ENCODE measurements at regions not wholly inside any gene's neighbourhood (a gene's known extent, or its start where the extent isn't known, plus 50 kb on each side); places are given as distances from the start of the nearest gene placed in this dataset.

DNA sequence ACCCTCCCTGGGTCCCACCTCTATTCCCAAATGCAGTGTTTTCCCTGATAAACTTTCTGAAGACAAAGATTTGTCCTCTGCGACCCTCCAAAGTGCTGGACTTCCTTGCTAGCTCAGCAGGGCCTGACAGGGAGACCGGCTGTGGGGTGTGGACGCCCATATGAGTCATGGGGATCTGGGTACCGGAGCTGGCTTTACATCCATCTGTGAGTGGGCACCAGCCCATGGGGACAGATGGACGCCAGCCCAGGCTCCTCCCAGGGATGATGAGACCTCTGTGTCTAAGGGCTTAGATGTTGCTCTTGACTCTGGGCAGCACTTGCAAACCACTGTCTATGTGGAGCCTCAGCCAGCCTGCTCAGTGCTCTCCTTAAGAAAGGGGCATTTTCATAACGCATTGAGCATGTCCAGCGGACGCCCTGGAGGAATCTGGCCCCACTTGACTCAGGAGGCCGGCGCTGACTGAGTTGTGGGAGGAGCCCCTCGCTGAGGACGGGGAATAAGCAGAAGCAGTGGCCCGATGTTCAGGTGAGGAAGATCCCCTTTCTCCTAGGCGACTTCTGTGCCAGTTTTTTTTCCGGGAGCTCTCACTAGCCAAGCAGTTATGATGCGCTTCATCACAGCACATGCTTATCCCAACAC, 229.4 kb upstream of the MYT1L start:
- H3K27me3 ChIP-seq: no peaks in the 10 kb centered on the region
- TF ChIP-seq, protein P1, sequence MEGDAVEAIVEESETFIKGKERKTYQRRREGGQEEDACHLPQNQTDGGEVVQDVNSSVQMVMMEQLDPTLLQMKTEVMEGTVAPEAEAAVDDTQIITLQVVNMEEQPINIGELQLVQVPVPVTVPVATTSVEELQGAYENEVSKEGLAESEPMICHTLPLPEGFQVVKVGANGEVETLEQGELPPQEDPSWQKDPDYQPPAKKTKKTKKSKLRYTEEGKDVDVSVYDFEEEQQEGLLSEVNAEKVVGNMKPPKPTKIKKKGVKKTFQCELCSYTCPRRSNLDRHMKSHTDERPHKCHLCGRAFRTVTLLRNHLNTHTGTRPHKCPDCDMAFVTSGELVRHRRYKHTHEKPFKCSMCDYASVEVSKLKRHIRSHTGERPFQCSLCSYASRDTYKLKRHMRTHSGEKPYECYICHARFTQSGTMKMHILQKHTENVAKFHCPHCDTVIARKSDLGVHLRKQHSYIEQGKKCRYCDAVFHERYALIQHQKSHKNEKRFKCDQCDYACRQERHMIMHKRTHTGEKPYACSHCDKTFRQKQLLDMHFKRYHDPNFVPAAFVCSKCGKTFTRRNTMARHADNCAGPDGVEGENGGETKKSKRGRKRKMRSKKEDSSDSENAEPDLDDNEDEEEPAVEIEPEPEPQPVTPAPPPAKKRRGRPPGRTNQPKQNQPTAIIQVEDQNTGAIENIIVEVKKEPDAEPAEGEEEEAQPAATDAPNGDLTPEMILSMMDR (IDR thresholded peaks at IDR 0.05): no peak
- no peak overlapping the region for H3K27ac ChIP-seq
- H3K4me3 ChIP-seq: no peak overlapping the region
- H3K4me1 ChIP-seq: no peaks in the 10 kb centered on the region
- no peak overlapping the region for H3K9ac ChIP-seq (ENCODE audit: low read depth in 2 of 2, low read length in 2 of 2)
- DNase-seq: no peak
- intact Hi-C loops (cut with DNase I): no loop called here
- no peaks in the 10 kb centered on the region for H3K9me3 ChIP-seq
- no peaks in the 10 kb centered on the region for H3K36me3 ChIP-seq

GRCh38 chr2:2558476-2558875, 227.4 kb upstream of the MYT1L start:
- no peak overlapping the region for H3K9ac ChIP-seq (ENCODE audit: low read depth in 2 of 2, low read length in 2 of 2)
- DNase-seq: no peak
- no peaks in the 10 kb centered on the region for H3K36me3 ChIP-seq
- H3K27me3 ChIP-seq: no peaks in the 10 kb centered on the region
- H3K4me1 ChIP-seq: no peaks in the 10 kb centered on the region
- TF ChIP-seq, protein P1 (IDR thresholded peaks at IDR 0.05): no peak
- intact Hi-C loops (cut with DNase I): no loop called here
- H3K4me3 ChIP-seq: no peak overlapping the region
- no peak overlapping the region for H3K27ac ChIP-seq
- no peaks in the 10 kb centered on the region for H3K9me3 ChIP-seq

- no peak overlapping the region for H3K27ac ChIP-seq
- H3K9me3 ChIP-seq: no peaks in the 10 kb centered on the region
- DNase-seq: no peak
- intact Hi-C loops (cut with DNase I): no loop called here
- no peak overlapping the region for H3K9ac ChIP-seq (ENCODE audit: low read depth in 2 of 2, low read length in 2 of 2)
- no peak overlapping the region for H3K4me3 ChIP-seq
- H3K27me3 ChIP-seq: no peaks in the 10 kb centered on the region
- TF ChIP-seq, protein P1 (IDR thresholded peaks at IDR 0.05): no peak
- H3K36me3 ChIP-seq: no peaks in the 10 kb centered on the region
- no peaks in the 10 kb centered on the region for H3K4me1 ChIP-seq
These were observed 226.4 kb upstream of the MYT1L start for GRCh38 chr2:2557475-2557874.

GRCh38 chr2:2550856-2551255, 219.8 kb upstream of the MYT1L start:
- H3K4me1 ChIP-seq: no peaks in the 10 kb centered on the region
- no peak overlapping the region for H3K9ac ChIP-seq (ENCODE audit: low read depth in 2 of 2, low read length in 2 of 2)
- DNase-seq: no peak
- intact Hi-C loops (cut with DNase I): no loop called here
- H3K9me3 ChIP-seq: no peaks in the 10 kb centered on the region
- TF ChIP-seq, protein P1 (IDR thresholded peaks at IDR 0.05): no peak
- H3K27ac ChIP-seq: no peak overlapping the region
- no peaks in the 10 kb centered on the region for H3K36me3 ChIP-seq
- H3K4me3 ChIP-seq: no peak overlapping the region
- no peaks in the 10 kb centered on the region for H3K27me3 ChIP-seq

- H3K27ac ChIP-seq: no peak overlapping the region
- H3K9me3 ChIP-seq: no peaks in the 10 kb centered on the region
- no peaks in the 10 kb centered on the region for H3K36me3 ChIP-seq
- DNase-seq: no peak
- H3K4me3 ChIP-seq: no peak overlapping the region
- no peak overlapping the region for H3K9ac ChIP-seq (ENCODE audit: low read depth in 2 of 2, low read length in 2 of 2)
- H3K27me3 ChIP-seq: no peaks in the 10 kb centered on the region
- intact Hi-C loops (cut with DNase I): no loop called here
- TF ChIP-seq, protein P1 (IDR thresholded peaks at IDR 0.05): no peak
- H3K4me1 ChIP-seq: no peaks in the 10 kb centered on the region
These were observed 216.8 kb upstream of the MYT1L start for GRCh38 chr2:2547911-2548310.

Data from colonic mucosa (tissue), 4 donors.